NCI-H748 treated with DMSO at 0.1 percent for 48 hours (cell line): ENCODE measurements at regions not wholly inside any gene's neighbourhood (a gene's known extent, or its start where the extent isn't known, plus 50 kb on each side); places are given as distances from the start of the nearest gene placed in this dataset.
"Not testable (repeated sequence)": the region's sequence is repeated elsewhere in the genome, so short reads cannot be mapped to it uniquely, and the experiment has no call there.

Source experiments
- DNase-seq: peaks from one replicate; lab custom pipeline; 2025; lab: John Stamatoyannopoulos, UW

DNA sequence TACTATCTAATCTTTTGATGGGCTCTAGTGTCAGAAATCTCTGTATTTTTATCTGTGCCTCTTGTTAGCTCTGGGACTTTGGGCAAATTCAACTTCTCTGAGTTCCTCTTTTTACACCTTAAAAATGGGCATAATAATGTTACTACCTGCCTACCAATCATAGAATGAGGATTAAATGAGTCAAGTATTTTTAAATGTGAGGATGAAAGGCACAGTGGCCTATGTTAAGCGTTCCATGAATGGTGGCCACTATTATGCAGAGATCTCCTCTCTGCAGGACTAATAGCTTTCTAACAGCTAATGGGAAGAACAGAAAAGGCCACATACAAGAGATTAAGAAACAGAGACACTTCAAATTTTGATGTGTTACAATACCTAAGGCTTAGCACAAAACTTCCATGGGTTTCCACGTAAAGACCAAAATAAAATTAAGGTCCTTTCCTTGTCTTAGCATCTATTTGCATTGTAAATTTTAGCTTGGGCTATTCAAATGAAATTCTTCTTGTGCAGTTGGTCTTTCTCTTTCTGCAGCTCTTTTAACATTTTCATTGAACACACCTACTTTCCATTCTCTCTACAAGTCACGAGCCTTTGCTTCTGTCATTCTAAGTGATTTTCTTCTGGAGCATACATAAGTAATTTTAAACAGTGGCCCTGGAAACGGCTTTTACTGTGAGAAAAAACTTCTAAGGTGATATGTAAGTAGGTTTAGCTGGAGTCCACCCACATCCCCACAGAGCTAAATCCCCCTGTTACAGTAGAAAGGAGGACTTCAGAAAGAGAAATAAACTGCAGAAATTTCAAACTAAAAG lies 117.9 kb upstream of the MED14 start:
- no peak for DNase-seq

DNA sequence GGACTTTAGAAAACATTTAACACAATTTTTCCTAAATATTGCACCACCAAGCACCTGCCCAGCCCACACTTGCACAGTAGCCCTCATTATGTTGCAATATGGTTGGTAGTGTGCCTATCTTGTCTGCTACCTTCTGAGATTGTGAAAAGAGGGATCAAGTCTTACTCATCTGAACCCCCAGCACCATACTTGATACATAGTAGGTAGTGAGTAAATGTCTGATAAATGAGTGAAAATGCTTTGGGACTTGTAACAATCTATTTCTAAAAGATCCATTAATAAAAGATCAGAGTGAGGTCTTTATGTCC lies 118.4 kb upstream of the MED14 start:
- DNase-seq = no peak

DNA sequence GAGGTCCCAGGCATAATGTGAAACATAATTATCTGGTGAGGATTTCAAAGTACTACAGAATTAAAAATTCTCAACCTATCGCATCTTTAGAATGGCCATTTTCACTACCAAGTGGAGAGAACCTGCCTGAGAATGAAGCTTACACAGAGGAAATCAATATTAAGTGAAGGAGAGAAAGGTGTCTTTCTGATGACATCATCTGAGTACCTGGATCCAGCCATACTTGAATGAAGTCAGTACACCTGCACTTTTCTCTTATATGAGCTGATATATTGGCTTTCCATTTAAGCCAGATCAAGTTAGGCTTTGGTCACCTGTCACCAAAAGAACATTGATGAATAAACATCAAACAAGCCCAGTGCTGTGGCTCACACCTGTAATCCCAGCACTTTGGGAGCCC lies 118.9 kb upstream of the MED14 start:
- no peak for DNase-seq

DNA sequence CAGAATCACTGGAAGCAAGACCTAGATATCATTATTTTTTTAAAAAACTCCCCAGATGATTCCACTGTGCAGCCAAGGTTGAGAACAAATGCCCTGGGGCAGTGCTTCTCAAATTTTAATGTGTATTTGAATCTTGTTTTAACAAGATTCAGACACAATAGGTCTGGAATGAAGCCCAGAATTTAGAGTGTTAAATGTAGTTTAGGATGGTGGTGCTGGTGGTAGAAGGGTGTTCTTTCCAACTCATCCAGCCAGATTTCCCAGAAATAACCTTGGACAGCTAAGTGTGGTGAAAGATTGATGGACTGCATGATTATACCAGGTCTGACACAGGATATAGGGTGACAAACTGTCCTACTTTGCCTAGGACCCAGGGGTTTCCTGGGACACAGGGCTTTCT lies 120.1 kb upstream of the MED14 start:
- no peak for DNase-seq

DNA sequence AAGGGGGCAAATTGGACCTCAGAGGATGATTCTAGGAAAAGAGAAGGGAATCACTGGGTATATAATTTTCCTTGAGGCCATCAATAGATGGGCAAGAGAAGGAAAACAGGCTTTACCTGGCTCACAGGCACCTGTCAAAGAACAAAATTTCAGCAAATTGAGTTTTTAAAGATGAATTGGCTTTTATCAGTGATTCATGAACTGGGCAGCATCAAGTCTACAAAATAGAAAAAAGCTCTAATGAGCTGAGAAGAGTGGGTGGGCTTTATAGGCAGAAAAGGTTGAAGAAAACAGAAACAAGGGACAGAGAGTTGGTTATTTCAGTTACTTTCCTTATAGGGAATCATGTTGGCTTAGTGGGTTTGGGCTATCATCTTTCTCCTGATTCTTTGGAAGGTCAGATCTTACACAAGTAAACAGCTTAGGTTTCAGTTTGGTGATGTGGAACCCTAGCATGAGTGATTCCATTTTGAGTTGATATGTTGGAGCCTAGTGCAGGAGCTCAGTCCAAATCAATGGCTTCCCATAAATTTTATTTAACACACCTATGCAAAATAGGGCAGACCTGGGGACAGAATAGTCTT lies 120.7 kb upstream of the MED14 start:
- no peak for DNase-seq

DNA sequence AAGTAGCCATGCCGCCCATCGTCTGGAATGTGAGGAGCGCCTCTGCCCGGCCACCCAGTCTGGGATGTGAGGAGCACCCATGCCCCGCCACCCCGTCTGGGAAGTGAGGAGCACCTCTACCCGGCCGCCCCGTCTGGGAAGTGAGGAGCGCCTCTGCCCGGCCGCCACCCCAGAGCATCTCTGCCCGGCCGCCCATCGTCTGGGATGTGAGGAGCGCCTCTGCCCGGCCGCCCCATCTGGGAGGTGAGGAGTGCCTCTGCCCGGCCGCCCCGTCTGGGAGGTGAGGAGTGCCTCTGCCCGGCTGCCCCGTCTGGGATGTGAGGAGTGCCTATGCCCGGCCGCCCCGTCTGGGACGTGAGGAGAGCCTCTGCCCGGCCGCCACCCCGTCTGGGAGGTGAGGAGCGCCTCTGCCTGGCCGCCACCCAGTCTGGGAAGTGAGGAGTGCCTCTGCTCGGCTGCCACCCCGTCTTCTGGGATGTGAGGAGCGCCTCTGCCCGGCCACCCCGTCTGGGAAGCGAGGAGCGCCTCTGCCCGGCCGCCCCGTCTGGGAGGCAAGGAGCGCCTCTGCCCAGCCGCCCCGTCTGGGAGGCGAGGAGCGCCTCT lies 126.7 kb upstream of the MED14 start:
- DNase-seq = not testable (repeated sequence)

DNA sequence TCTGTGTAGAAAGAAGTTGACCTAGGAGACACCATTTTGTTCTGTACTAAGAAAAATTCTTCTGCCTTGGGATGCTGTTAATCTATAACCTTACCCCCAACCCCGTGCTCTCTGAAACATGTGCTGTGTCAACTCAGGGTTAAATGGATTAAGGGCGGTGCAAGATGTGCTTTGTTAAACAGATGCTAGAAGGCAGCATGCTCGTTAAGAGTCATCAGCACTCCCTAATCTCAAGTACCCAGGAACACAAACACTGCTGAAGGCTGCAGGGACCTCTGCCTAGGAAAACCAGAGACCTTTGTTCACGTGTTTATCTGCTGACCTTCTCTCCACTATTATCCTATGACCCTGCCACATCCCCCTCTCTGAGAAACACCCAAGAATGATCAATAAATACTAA lies 127.9 kb upstream of the MED14 start:
- DNase-seq = not testable (repeated sequence)

DNA sequence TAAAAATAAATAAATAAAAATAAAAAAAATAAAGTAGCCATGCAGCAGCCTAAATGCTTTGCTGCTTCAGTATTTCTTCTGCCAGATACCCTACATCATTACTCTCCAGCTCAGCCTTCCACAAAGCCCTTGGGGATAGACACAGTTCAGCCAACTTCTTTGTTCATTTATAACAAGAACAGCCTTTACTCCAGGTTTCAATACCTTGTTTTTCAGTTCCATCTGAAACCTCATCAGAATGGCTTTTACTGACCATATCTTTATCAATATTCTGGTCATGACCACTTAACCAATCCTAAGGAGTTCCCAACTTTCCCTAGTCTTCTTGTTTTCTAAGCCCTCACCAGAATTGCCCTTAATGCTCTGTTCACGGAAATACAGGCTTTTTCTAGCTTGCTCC lies 128.3 kb upstream of the MED14 start:
- DNase-seq = no peak

DNA sequence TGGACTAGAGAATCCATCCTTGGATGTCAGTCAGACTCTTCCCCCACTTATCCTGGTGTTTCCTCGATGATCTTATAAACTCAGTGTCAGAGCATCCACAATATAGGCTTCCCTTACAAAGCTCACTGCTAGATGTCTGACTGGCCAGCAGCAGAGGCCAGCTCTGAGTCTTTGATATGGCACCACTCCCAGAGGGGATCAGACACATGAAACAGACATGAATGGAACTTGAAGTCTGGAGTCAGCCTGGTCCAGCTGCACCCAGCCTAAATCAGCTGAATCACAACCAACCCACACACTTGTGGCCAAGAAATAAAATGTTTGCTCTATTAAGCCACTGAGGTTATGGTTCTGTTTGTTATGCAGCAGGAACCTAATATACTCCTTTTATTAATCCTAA lies 129.6 kb upstream of the MED14 start:
- no peak for DNase-seq

DNA sequence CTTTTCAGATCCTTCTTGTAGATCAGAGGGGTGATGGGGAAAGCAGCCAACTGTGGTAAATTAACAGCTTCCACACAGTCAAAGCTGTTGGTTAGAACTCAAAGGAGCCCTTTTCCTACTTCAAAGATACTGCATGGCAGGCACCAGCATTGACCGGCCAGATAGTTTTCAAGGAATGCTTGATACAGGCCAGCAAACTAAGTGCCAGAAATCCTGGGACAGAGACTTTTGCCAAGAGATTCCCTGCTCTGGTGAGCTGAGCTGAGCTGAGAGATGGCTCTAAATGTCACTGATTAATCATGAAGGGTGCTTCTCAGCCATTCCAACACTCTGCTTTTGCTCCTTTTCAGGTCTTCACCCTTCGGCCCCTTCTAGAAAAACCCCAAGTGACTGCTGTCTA lies 131.6 kb upstream of the MED14 start:
- no peak for DNase-seq

DNA sequence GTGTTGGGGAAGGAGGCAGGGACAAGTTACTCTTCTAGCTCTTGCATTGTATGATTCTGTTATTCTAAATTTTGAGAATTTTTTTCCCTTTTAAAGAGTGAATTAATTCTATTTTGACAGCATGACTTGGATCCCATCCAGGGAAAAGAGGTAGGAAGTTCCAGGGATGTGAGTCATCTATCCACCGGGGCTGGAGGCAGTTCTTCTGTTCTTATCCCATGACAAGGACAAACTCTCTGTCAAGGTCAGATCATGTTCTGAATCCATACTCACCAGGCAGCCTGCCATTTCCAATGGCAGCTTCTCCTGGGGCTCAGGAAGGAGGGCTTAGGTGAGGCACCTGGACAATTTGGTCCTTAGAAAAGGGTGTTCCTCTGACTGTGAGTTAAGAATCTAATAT lies 132.0 kb upstream of the MED14 start:
- DNase-seq = no peak

DNA sequence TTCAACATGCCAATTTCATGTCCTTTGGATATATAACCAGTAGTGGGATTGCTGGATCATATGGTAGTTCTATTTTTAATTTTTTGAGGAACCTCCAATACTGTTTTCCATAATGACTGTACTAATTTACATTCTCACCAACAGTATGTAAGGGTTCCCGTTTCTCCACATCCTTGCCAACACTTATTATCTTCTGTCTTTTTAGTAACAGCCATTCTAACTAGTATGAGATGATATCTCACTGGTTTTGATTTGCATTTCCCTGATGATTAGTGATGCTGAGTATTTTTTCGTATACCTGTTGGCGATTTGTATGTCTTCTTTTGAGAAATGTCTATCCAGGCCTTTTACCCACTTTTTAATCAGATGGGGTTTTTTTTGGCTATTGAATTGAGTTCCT lies 133.5 kb upstream of the MED14 start:
- no peak for DNase-seq

DNA sequence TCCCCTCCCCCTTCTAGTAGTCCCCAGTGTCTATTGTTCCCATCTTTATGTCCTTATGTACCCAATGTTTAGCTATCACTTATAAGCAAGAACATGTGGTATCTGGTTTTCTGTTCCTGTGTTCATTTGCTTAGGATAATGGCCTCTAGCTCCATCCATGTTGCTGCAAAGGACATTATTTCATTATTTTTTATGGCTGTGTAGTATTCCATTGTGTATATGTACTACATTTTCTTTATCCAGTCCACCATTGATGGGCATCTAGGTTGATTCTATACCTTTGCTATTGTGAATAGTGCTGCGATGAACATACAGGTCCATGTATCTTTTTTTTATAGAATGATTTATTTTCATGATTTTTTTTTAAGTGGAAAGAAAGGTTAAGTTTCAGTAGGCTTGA lies 135.6 kb upstream of the MED14 start:
- DNase-seq = not testable (repeated sequence)

DNA sequence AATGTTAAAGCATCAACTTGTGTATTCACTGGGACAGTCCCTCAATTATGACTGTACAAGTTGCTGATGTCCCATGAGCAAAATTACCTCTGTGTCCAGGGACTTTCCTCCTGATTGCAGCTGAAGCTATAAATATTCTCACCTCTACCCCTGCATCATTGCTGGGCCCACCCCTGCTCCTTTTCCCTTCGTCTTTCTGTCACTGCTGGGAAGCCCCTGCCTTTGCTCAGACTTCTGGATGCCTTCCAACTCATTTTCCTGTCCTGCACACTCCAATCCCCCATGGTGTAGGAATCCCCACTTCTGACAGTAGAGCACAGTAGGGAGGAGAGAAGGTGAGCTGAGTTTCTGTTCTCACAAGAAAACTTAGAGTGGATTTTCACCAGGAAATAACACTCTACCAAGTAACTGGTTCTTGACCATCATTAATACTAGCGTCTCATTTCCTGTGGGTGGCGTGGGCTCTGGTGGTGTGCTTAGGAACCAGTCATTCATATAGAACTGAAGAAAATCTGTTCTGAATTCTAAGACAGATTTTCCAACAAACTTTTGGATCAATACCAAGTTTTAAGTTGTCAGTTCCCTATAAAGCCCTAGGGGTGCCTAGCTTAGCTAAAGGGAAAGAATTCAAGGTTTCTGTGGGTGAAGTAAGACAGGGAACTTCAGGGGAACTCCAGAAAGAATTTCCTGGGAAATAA lies 136.2 kb upstream of the MED14 start:
- no peak for DNase-seq

DNA sequence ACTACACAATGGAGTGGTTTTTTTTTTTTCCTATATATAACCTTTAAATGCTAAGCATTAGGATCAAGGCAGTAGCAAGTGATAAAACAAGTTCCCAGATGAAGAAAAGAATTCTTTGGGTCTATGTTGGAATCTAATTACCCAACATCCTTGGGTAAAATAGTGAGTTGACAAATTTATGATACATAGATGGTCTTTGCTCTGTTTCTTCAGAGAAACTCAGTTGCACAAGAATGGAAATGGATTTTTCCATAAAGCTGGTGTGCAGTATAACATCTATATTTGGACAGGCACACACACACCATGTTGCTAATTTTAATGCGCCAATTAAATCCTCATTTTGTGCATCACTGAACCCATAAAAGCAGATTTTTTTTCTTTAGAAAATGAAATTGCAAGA lies 137.0 kb upstream of the MED14 start:
- DNase-seq = no peak

DNA sequence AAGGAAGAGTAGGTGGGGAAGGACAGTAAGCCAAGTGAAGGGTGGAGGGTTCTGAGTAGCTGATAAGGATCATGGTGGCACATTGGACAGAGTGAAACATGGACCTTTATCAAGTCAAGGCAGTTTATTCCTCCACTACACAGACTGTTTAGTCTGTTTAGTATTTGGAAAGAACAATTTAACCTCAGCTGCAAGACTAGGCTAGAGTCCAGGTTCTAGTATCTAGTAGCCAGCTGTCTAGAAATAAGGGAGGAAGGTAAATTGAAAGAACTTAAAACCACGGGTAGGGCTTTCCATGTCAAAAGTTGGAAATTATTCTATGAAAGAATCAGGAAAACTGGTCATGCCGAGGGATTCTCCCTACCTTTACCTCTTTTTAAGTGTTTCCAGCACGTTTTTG lies 140.1 kb upstream of the MED14 start:
- no peak for DNase-seq

DNA sequence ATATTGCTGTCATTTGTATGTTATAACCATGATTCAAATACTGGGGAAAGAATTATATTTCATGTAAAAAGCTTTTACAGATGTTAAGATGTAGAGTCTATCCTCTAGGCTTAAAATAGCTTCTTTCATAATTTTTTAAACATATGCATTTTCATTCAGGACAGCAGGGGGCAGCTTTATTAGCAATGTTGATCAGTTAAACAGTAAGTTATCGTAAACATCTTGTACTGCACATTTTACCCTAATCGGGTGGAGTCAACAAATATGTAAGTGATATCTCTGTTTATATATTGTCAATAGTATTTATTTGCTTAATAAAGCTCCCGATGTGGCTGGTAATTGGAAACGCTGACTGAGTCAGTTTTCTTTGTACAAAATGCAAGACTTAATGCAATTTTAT lies 142.5 kb upstream of the MED14 start:
- DNase-seq = no peak

DNA sequence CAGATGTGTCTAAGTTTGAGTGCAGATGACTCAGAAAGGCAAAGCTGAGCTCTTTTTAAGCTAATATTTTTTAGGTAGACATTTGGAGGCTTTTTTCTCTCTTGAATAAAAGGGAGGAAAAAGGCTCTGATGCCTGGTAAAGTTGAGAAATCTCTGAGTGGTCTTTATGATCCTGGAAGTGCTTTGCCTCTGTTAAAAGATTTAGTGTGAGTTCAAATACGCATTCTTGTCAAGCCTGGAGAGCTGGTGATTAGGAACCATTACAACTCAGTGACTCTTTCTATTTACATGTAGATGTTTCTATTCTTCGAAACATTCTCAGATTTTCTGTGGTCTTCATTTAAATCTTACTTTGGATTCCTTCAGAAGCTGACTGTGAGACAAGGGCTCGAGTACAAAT lies 143.4 kb upstream of the MED14 start:
- DNase-seq = no peak

DNA sequence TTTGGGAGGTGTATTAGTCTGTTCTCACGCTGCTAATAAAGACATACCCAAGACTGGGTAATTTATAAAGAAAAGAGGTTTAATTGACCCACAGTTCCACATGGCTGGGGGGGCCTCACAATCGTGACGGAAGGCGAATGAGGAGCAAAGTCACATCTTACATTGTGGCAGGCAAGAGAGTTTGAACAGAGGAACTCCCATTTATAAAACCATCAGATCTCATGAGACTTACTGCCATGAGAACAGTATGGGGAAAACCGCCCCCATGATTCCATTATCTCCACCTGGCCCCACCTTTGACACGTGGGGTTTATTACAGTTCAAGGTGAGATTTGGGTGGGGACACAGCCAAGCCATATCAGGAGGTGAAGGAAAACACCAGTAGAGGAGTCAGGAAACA lies 143.8 kb upstream of the MED14 start:
- not testable (repeated sequence) for DNase-seq

DNA sequence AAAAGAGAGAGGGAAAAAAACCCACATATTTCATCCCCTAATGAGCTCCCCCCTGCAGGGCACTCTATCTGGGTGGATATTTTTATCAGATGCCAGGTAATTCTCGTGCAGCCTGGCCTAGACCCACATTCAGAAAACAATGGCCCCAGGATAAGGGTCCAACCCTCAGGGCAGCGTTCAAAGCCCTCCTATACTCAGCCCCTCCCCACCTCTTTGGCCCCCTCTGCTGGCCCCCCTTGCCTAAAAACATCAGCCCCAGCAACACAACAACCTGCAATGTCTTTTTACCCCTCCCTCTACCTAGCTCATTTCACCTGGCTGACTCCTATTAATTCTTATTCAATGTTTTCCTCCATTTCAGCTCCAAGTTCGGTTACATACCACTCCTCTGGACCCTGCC lies 145.4 kb upstream of the MED14 start:
- DNase-seq = no peak

DNA sequence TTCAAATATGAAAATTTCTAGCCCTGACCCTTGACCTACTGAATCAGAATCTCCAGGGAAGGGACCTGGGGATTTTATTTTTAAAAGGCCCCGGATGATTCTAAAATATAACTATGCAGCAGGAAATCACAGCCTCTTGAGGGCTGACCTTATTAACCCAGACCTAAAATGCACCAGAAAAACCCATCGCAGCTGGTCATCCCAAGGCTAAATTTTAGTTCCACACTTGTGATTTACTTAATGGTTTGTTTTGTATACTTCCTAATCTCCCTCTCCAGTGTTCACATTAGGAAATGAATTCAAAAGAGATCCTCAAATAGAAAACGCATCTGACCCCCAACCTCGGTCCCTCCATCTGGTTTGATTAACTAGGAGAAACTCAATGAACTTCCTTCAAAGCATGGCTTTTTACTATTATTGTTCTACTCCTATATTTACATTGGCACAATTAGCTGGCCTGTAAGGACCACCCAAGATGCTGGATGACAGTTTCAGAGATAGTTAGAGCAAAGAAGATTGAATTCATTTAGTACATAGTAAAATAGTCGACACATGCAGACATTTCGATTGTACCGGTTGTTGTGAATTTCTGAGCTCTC lies 147.8 kb upstream of the MED14 start:
- no peak for DNase-seq

DNA sequence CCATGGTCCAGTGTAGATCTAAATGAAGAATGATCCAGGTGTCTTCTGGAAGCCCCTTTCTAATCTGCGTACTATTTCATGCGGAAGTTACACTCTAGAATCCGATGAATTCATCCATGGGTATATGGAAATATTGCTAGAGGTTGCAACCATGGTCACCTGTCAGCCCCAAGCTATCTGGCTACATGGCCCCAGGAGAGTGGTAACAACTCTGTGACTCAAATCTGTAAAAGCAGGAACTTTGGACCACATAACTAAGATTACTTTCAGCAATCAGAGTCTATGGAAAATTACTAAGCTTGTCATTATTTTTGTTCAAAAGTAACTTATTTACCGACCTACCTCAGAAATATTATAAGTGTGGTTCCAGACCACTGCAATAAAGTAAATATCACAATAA lies 150.6 kb upstream of the MED14 start:
- DNase-seq = no peak

DNA sequence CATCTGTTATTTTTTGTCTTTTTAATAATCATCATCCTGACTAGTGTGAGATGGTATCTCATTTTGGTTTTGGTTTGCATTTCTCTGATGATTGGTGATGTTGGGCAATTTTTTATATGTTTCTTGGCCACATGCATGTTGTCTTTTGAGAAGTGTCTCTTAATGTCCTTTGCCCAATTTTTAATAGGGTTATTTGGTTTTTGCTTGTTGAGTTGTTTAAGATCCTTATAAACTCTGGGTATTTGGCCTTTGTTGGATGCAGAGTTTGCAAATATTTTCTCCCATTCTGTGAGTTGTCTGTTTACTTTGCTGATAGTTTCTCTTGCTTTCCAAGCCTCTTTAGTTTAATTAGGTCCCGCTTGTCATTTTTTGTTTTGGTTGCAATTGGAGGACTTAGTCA lies 152.1 kb upstream of the MED14 start:
- no peak for DNase-seq
